Limb (tissue), 2 donors: ENCODE measurements at regions not wholly inside any gene's neighbourhood (a gene's known extent, or its start where the extent isn't known, plus 50 kb on each side); places are given as distances from the start of the nearest gene placed in this dataset.

Source experiments
- DNase-seq, 2 donors: peaks; one replicate each; pipeline ENCODE4 v3.0.0-alpha.2; 2016; ENCODE audit errors: extremely low spot score in 2 of 2

GRCh38 chr4:42328978-42329377, 68.3 kb upstream of the SHISA3 start:
- DNase-seq = no peak

GRCh38 chr4:42329421-42329820, 67.9 kb upstream of the SHISA3 start:
- DNase-seq = no peak

- no peak for DNase-seq
Observed at GRCh38 chr4:42330002-42330592, 67.2 kb upstream of the SHISA3 start.

GRCh38 chr4:42331040-42331439, 66.2 kb upstream of the SHISA3 start:
- no peak for DNase-seq

- DNase-seq = no peak
Observed at GRCh38 chr4:42331914-42332368, 65.3 kb upstream of the SHISA3 start.

GRCh38 chr4:42339935-42340406, 57.3 kb upstream of the SHISA3 start:
- DNase-seq = no peak

- no peak for DNase-seq
Observed at GRCh38 chr4:42341518-42342026, 55.7 kb upstream of the SHISA3 start.

- no peak for DNase-seq
Observed at GRCh38 chr4:42342459-42342858, 54.8 kb upstream of the SHISA3 start.

- DNase-seq = no peak
Observed at GRCh38 chr4:42344309-42344708, 53.0 kb upstream of the SHISA3 start.

- DNase-seq = no peak
Observed at GRCh38 chr4:42344749-42345148, 52.5 kb upstream of the SHISA3 start.

GRCh38 chr4:42345962-42346544, 51.2 kb upstream of the SHISA3 start:
- no peak for DNase-seq

- no peak for DNase-seq
Observed at GRCh38 chr4:42347076-42347475, 50.2 kb upstream of the SHISA3 start.
